GM20000 (cell line): ENCODE measurements at regions not wholly inside any gene's neighbourhood (a gene's known extent, or its start where the extent isn't known, plus 50 kb on each side); places are given as distances from the start of the nearest gene placed in this dataset.
A peak's percentile ranks its signal among the peaks of the same experiment; 100 is the strongest.

Source experiments
- DNase-seq: peaks from one replicate; pipeline ENCODE4 v3.0.0; 2012; ENCODE audit warnings: low spot score
- TF ChIP-seq, protein P1 (sequence below): IDR thresholded peaks from 2 replicates; pipeline ENCODE4 v1.5.1; 2012; ENCODE audit warnings: mild to moderate bottlenecking, control low read depth; ENCODE audit errors: extremely low read depth, missing control alignments

DNA sequence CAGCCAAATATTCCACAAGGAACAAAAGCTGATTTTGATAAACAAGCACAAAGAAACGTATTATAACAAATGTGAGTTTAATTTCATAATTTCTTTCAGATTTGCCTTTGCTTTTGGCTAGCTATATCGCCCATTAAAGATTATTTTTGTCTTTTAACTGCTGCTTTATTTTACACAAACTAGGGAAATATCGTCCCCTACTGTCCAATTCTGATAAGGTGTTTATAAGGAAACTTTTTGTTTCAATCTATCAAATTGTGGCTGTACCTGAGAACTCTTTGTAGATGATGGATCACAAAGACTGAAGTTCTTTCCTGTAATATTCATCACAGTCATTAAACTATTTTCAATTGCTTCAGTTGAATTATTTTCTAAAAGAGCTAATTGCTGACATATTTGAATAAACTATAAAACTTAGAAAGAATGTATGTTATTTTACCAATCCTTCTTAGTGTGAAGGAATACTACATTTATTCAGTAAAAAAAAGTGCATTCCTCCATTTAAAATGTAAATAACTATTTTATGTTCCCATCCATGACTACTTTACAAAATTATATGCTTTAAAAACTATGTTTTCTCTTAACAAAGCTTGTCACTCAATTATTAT, 431.3 kb upstream of the ITGA1 start:
- TF ChIP-seq, protein P1, sequence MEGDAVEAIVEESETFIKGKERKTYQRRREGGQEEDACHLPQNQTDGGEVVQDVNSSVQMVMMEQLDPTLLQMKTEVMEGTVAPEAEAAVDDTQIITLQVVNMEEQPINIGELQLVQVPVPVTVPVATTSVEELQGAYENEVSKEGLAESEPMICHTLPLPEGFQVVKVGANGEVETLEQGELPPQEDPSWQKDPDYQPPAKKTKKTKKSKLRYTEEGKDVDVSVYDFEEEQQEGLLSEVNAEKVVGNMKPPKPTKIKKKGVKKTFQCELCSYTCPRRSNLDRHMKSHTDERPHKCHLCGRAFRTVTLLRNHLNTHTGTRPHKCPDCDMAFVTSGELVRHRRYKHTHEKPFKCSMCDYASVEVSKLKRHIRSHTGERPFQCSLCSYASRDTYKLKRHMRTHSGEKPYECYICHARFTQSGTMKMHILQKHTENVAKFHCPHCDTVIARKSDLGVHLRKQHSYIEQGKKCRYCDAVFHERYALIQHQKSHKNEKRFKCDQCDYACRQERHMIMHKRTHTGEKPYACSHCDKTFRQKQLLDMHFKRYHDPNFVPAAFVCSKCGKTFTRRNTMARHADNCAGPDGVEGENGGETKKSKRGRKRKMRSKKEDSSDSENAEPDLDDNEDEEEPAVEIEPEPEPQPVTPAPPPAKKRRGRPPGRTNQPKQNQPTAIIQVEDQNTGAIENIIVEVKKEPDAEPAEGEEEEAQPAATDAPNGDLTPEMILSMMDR = peak; percentile 19
- no peak for DNase-seq

DNA sequence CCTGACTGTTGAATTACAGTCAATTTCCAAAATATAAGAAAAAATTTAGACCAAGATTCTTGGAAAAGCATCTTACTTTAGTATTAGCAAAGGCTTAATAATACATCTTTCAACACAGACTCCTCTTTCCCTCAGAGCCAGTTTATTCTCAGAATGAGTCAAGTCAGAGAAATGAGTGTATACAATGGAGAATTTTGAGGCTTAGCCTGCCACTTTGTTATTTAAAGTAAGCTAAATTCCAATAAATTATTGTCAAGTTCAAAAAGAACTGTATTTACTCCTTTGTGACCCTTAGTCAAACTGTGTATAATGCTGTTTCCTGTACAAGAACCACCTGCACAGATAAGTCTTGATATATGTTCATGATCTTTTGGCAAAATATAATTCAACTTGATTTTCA, 428.5 kb upstream of the ITGA1 start:
- TF ChIP-seq, protein P1 = no peak
- no peak for DNase-seq

DNA sequence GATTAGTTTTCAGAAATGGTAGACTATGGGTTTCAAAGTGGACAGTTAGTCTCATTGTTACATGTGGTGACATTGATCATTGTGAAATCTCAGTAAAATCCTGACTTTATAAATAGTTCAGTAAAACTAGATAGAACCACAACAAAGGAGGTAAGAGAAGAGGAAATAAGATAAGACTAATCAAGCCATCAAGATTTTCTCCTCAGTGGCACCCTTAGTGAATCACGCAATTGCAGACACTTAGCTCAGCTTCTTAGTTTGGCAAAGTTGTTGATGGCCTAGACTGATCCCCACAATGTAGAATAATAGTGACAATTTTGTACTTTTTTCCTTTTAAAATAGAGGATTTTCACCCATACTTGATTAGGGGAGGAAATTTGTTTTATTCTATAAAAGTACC, 426.7 kb upstream of the ITGA1 start:
- TF ChIP-seq, protein P1 = no peak
- DNase-seq = no peak

DNA sequence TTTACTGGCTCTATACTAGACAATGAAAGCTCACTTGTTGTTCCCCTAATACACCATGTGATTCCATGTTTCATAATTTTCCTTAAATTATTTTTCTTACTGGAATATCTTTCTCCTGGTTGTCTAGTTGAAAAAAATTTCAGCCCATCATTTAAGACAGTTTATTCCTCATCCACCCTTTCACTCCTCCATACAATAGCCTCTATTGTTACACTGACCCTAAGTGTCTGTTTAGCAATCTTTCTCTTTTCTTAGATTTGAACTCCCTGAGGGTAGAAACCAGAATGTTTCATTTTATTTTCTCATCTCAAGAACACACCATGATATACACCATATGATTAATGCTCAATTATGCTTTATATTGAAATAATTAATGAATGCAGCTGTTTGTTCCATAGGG, 413.4 kb upstream of the ITGA1 start:
- TF ChIP-seq, protein P1 = no peak
- no peak for DNase-seq

DNA sequence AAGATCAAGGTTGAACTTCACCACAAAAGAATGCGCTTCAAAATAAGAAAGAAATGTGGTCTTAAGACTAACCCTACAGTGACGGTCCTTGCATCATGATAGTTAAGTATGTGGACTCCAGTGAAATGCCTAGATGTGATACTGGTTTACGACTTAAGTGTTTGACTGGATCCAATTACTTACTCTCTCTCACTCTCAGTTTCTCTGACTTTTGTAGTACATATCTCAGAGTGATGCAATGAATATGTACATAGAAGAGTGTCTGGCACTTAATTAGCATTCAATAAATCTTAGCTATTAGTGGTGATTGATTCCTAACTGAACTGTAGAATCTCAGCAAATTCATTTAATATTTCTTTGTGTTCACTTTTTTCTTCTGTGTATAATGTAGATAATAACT, 411.7 kb upstream of the ITGA1 start:
- no peak for DNase-seq
- TF ChIP-seq, protein P1 = no peak

DNA sequence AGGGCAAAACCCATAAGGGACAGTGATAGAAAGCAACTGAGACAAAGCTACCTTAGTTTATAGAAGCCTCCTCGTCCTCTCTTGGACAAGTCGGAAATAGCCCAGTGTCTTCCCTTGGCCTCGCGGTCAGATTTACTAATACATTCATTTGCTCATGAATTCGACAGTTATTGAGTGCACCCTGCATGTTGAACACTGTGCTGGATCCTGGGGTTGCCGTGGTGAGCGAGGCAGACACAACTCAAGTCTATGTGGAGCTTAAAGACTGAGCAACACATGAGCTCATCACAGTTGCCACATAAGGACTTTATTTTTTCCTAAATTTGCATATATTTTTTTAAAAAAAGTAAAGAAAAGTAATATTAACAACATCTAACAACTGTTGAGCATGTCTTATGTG, 411.1 kb upstream of the ITGA1 start:
- DNase-seq = no peak
- TF ChIP-seq, protein P1 = no peak

DNA sequence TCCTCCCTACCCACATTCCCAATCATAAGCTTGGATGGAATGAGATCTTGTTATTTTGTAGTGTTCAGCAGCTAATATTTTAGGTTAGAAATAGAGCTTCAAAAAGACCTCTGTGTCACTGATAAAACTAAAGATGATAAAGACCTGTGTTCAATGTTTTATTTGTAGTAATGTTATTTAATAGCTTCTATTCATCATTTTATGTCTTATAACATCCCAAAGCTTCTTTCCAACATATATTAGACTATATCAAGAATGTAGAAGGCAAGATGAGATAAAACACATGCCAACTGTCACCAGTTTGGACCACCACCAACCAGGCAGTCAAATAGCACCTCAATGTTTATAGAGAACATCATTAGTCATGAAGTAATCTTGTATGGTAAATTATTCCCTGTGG, 409.5 kb upstream of the ITGA1 start:
- DNase-seq = no peak
- TF ChIP-seq, protein P1 = no peak
